Prostate gland (tissue), 2 donors: ENCODE measurements at regions not wholly inside any gene's neighbourhood (a gene's known extent, or its start where the extent isn't known, plus 50 kb on each side); places are given as distances from the start of the nearest gene placed in this dataset.

Source experiments
- DNase-seq: peaks from one replicate; pipeline ENCODE4 v3.0.0-alpha.2; 2019; ENCODE audit warnings: low spot score
- H3K27ac ChIP-seq, 2 donors: fragments of 200-600 bp; sonication (generic); 2 replicates each; pipeline ENCODE4 v1.5.1; 2017 to 2019
- H3K27me3 ChIP-seq: fragments of 200-600 bp; sonication (generic); replicated peaks from 2 replicates; pipeline ENCODE4 v1.5.1; 2019; ENCODE audit not compliant: insufficient read depth
- H3K36me3 ChIP-seq, 2 donors: fragments of 200-600 bp; sonication (generic); 1 replicate in 1 of 2; 2 replicates in 1 of 2; pipeline versions ENCODE4 v1.5.1 to v1.8.1; 2017 to 2019
- H3K4me1 ChIP-seq: fragments of 200-600 bp; sonication (generic); replicated peaks from 2 replicates; pipeline ENCODE4 v1.5.1; 2019
- H3K4me3 ChIP-seq, 2 donors: fragments of 200-600 bp; sonication (generic); 2 replicates each; pipeline ENCODE4 v1.5.1; 2017 to 2019
- H3K9me3 ChIP-seq: fragments of 200-600 bp; sonication (generic); 2 replicates; pipeline ENCODE4 v1.5.1; 2017
- POLR2A ChIP-seq: fragments of 450-650 bp; IDR thresholded peaks from one replicate; pipeline ENCODE4 v1.6.1; 2016; ENCODE audit warnings: antibody characterized with exemption, mild to moderate bottlenecking
- POLR2AphosphoS5 ChIP-seq: sonication (generic); formaldehyde crosslinking; IDR thresholded peaks from one replicate; pipeline ENCODE4 v1.6.1; 2017; ENCODE audit warnings: antibody characterized with exemption
- WGBS: methylation state at CpG from one replicate; pipeline ENCODE4 v1.1.5; 2018; 5-methylcytosine and 5-hydroxymethylcytosine counted together
- intact Hi-C: fragments of 100-400 bp; cut with DNase I; formaldehyde crosslinking; loops from one replicate; pipeline ENCODE4 v1.14.2; 2022
- TF ChIP-seq, protein P1 (sequence below), 4 experiments: fragments of 200-600 bp in 2 of 4; fragments of 450-650 bp in 2 of 4; sonication (generic) in 2 of 4; IDR thresholded peaks; 1 replicate in 3 of 4; 2 replicates in 1 of 4; pipeline ENCODE4 v1.5.1; 2016 to 2019; ENCODE audit warnings: antibody characterized with exemption in 4 of 4, mild to moderate bottlenecking in 2 of 4, moderate library complexity in 2 of 4

DNA sequence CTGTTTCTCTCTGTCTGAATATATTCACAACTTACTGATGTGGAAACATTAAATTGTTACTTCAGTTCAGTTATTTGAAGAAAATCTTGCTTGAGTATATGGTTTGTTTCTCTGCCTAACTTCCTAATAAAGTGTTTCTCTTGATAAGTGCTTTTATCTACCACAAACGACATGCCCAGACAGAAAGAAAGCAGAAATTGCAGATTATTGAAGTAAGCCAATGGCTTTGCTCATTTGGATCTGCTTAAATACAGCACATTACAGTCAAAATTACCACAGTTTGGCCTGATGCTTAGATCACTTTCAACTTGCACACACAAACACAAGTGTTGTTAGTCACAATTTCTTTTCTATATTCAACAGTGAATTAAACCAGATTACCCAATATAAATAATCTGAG is 68.0 kb downstream of the ATOH1 start:
- intact Hi-C loops = no loop called here
- H3K27ac ChIP-seq = no peak overlapping the region
- no peak overlapping the region for H3K4me3 ChIP-seq
- 43% methylated on average over 1 of the region's 1 CpG for WGBS
- no peaks in the 10 kb centered on the region for H3K9me3 ChIP-seq
- H3K36me3 ChIP-seq = no peaks in the 10 kb centered on the region
- no peak for DNase-seq
- peaks cover 6% of the 10 kb centered on the region for H3K4me1 ChIP-seq
- TF ChIP-seq, protein P1, sequence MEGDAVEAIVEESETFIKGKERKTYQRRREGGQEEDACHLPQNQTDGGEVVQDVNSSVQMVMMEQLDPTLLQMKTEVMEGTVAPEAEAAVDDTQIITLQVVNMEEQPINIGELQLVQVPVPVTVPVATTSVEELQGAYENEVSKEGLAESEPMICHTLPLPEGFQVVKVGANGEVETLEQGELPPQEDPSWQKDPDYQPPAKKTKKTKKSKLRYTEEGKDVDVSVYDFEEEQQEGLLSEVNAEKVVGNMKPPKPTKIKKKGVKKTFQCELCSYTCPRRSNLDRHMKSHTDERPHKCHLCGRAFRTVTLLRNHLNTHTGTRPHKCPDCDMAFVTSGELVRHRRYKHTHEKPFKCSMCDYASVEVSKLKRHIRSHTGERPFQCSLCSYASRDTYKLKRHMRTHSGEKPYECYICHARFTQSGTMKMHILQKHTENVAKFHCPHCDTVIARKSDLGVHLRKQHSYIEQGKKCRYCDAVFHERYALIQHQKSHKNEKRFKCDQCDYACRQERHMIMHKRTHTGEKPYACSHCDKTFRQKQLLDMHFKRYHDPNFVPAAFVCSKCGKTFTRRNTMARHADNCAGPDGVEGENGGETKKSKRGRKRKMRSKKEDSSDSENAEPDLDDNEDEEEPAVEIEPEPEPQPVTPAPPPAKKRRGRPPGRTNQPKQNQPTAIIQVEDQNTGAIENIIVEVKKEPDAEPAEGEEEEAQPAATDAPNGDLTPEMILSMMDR (IDR thresholded peaks at IDR 0.05) = no peak
- TF ChIP-seq POLR2AphosphoS5 (no peak), POLR2A (no peak)
- H3K27me3 ChIP-seq = no peaks in the 10 kb centered on the region

DNA sequence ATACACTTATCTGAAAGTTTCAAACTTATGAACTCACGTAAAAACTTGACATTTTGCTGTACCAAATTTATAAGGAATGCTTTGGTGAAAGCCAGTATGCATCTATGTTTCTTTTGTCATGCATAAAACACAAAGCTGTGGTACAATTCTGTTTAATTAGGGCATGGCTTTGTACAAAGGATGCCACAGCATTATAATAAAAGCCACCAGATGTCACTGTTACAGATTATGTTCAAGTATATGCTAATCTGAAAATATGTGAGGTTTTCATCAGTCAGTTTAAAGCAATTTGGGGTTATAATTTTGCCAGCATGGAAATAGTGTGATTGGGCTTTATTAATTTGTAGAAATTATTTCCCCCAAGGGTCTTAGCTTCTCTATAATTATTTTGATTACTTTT is 69.0 kb downstream of the ATOH1 start:
- TF ChIP-seq POLR2AphosphoS5 = no peak
- TF ChIP-seq, protein P1 (IDR thresholded peaks at IDR 0.05) = peak in 1 of 4 experiments; percentile 12
- Histone ChIP-seq H3K27me3 (no peaks in the 10 kb centered on the region), H3K4me3 (no peak overlapping the region), H3K27ac (no peak overlapping the region), H3K36me3 (no peaks in the 10 kb centered on the region), H3K4me1 (peaks cover 6% of the 10 kb centered on the region), H3K9me3 (no peaks in the 10 kb centered on the region)
- WGBS = 81% methylated on average over 1 of the region's 1 CpG
- intact Hi-C loops = no loop called here
- DNase-seq = no peak

DNA sequence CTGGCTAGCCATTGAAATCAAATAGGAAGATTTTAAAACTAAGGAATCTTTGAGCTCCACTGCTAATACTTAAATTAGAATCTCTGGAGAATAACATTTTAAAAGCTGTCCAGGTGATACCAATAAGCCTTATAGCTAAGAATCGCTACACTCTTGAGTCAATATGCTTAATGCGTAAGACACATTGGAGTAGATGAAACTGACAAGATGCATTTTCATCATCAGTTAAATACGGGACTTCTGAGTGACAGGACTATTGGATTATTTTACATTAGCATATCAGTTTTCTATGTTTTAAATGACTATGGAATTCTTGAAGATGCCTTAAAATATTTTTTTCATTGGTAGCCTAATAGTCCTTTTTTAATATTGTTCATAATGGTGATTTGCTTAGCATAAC is 80.2 kb downstream of the ATOH1 start:
- H3K36me3 ChIP-seq = no peaks in the 10 kb centered on the region
- no peaks in the 10 kb centered on the region for H3K4me1 ChIP-seq
- no peak overlapping the region for H3K27ac ChIP-seq
- no peak for DNase-seq
- intact Hi-C loops = no loop called here
- WGBS = 86% methylated on average over 3 of the region's 3 CpGs
- no peak overlapping the region for H3K4me3 ChIP-seq
- no peak for TF ChIP-seq POLR2A
- H3K27me3 ChIP-seq = no peaks in the 10 kb centered on the region
- H3K9me3 ChIP-seq = no peaks in the 10 kb centered on the region

DNA sequence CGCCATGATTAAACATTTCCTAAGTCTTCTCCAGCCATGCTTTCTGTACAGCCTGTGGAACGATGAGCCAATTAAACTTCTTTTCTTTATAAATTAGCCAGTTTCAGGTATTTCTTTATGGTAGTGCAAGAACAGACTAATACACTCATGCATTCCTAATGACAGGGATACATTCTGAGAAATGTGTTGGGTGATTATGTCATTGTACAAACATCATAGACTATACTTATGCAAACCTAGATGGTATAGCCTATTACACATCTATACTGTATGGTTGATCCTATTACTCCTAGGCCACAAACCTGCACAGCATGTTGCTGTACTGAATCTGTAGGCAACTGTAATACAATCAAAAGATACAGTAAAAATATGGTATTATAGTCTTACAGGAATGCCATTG is 83.1 kb downstream of the ATOH1 start:
- Histone ChIP-seq H3K36me3 (no peaks in the 10 kb centered on the region), H3K27ac (no peak overlapping the region), H3K4me3 (no peak overlapping the region), H3K27me3 (no peaks in the 10 kb centered on the region), H3K9me3 (no peaks in the 10 kb centered on the region), H3K4me1 (no peaks in the 10 kb centered on the region)
- TF ChIP-seq POLR2AphosphoS5 = no peak
- TF ChIP-seq, protein P1 (IDR thresholded peaks at IDR 0.05) = no peak
- TF ChIP-seq POLR2A = no peak
- no peak for DNase-seq
- 95% methylated on average over 2 of the region's 2 CpGs for WGBS
- intact Hi-C loops = no loop called here

DNA sequence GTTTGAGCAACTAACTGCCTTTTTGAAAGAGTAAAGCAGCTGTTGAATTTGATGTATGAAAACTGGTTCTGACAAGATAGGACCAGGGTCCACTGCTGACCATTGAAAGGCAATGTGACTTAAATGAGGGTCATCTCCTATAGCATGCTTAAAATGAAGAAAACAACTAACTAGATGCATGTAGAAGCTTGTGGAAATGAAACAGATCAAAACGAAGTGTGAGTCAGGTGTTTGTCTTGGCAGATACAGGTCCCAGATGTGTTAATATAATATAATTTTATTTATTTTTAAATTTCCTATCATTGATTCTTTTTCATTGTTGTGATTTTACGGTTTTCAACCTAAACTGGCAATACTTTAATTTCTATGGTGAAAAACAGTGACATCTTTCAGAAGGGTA is 83.6 kb downstream of the ATOH1 start:
- Histone ChIP-seq H3K27ac (no peak overlapping the region), H3K4me1 (no peaks in the 10 kb centered on the region), H3K4me3 (no peak overlapping the region), H3K9me3 (no peaks in the 10 kb centered on the region), H3K36me3 (no peaks in the 10 kb centered on the region), H3K27me3 (no peaks in the 10 kb centered on the region)
- intact Hi-C loops = no loop called here
- 66% methylated on average over 2 of the region's 2 CpGs for WGBS
- TF ChIP-seq POLR2AphosphoS5 (no peak), POLR2A (no peak)
- TF ChIP-seq, protein P1 (IDR thresholded peaks at IDR 0.05) = no peak
- no peak for DNase-seq
